GM18526 (cell line): ENCODE measurements at regions not wholly inside any gene's neighbourhood (a gene's known extent, or its start where the extent isn't known, plus 50 kb on each side); places are given as distances from the start of the nearest gene placed in this dataset.
A peak's percentile ranks its signal among the peaks of the same experiment; 100 is the strongest.

Source experiments
- POLR2A ChIP-seq: IDR thresholded peaks from 3 replicates; pipeline ENCODE4 v1.6.1; 2011; ENCODE audit not compliant: insufficient read length; ENCODE audit errors: extremely low read depth

- no peak for TF ChIP-seq POLR2A
These were observed 82.7 kb upstream of the CHD2 start for GRCh38 chr15:92817339-92817886.

- no peak for TF ChIP-seq POLR2A
These were observed 81.4 kb upstream of the CHD2 start for GRCh38 chr15:92818651-92819277.

- TF ChIP-seq POLR2A, result no peak
These were observed 80.6 kb upstream of the CHD2 start for GRCh38 chr15:92819278-92820235.

- peak; percentile 44 for TF ChIP-seq POLR2A
These were observed 79.7 kb upstream of the CHD2 start for GRCh38 chr15:92820236-92821021.

- no peak for TF ChIP-seq POLR2A
These were observed 78.5 kb upstream of the CHD2 start for GRCh38 chr15:92821491-92822116.

- no peak for TF ChIP-seq POLR2A
These were observed 77.6 kb upstream of the CHD2 start for GRCh38 chr15:92822216-92823144.

- TF ChIP-seq POLR2A, result no peak
These were observed 74.1 kb upstream of the CHD2 start for GRCh38 chr15:92825985-92826384.

- TF ChIP-seq POLR2A, result no peak
These were observed 70.2 kb upstream of the CHD2 start for GRCh38 chr15:92829875-92830274.

GRCh38 chr15:92831336-92831654 is 68.8 kb upstream of the CHD2 start:
- no peak for TF ChIP-seq POLR2A

GRCh38 chr15:92831655-92832328 is 68.3 kb upstream of the CHD2 start:
- TF ChIP-seq POLR2A, result peak; percentile 94

- TF ChIP-seq POLR2A, result no peak
These were observed 67.1 kb upstream of the CHD2 start for GRCh38 chr15:92833106-92833433.

GRCh38 chr15:92833493-92834271 is 66.4 kb upstream of the CHD2 start:
- no peak for TF ChIP-seq POLR2A

GRCh38 chr15:92839696-92840095 is 60.4 kb upstream of the CHD2 start:
- no peak for TF ChIP-seq POLR2A
